HCT116 (cell line): ENCODE measurements at regions not wholly inside any gene's neighbourhood (a gene's known extent, or its start where the extent isn't known, plus 50 kb on each side); places are given as distances from the start of the nearest gene placed in this dataset.

Source experiments
- ATAC-seq: fragments of 200-7000 bp; cut with Tn5 transposase; 2 replicates; pipeline ENCODE4 v1.9.1; 2020; ENCODE audit warnings: mild to moderate bottlenecking, moderate library complexity
- BruUV-seq: library from RNA; stranded (reverse); fragments of 400-500 nt; replicated peaks from 2 replicates; lab custom pipeline; 2021; lab: Mats Ljungman, UMichigan
- CTCF ChIA-PET: fragments of 300-600 bp; sonication (Branson Sonifier 250); formaldehyde crosslinking; loops from one replicate; lab custom pipeline; 2021; ENCODE audit warnings: antibody characterized with exemption; lab: Charles Lee
- POLR2A ChIA-PET: fragments of 300-600, 350-600 bp; sonication (Branson Sonifier 250); formaldehyde crosslinking; loops from one replicate; lab custom pipeline; 2021; ENCODE audit warnings: antibody characterized with exemption; lab: Charles Lee
- RAD21 ChIA-PET, 2 experiments: fragments of 300-600 bp; sonication (Branson Sonifier 250); formaldehyde crosslinking; loops; one replicate each; lab custom pipeline; 2023; ENCODE audit warnings: low total read pairs in 2 of 2; ENCODE audit not compliant: uncharacterized antibody in 2 of 2, unreplicated experiment in 2 of 2, low non-redundant PET in 1 of 2; lab: Charles Lee
- DNase-seq: peaks from one replicate; pipeline ENCODE4 v3.0.0-alpha.2; 2010; ENCODE audit warnings: low read depth, low spot score
- H2AFZ ChIP-seq: fragments of 200-600 bp; shearing (Covaris generic), sonication (generic); 2 replicates; pipeline ENCODE4 v1.6.1; 2017; ENCODE audit warnings: low read depth, mixed run types, mixed read lengths, antibody characterized with exemption, low read length; ENCODE audit not compliant: poor library complexity, severe bottlenecking
- H3K27ac ChIP-seq: 2 replicates; pipeline ENCODE4 v1.5.1; 2012; ENCODE audit warnings: low read depth, low read length
- H3K27me3 ChIP-seq: fragments of 200-600 bp; sonication (generic); 2 replicates; pipeline ENCODE4 v1.6.1; 2016; ENCODE audit warnings: mixed run types, low read length, mixed read lengths; ENCODE audit not compliant: insufficient read depth
- H3K36me3 ChIP-seq, 2 experiments: fragments of 200-500 bp in 1 of 2; fragments of 200-600 bp in 1 of 2; sonication (Bioruptor generic) in 1 of 2; sonication (generic) in 1 of 2; 2 replicates each; pipeline versions ENCODE4 v1.5.1 to v1.6.1; 2014 to 2016; ENCODE audit warnings: low read length in 2 of 2, inconsistent platforms in 1 of 2, mixed read lengths in 1 of 2, mixed run types in 1 of 2; ENCODE audit not compliant: insufficient read depth in 2 of 2, control insufficient read depth in 1 of 2
- H3K4me1 ChIP-seq, 2 experiments: fragments of 200-600 bp in 1 of 2; sonication (generic) in 1 of 2; 2 replicates each; pipeline versions ENCODE4 v1.5.1 to v1.6.1; 2012 to 2017; ENCODE audit warnings: low read length in 2 of 2, inconsistent platforms in 1 of 2, mild to moderate bottlenecking in 1 of 2, mixed read lengths in 1 of 2, mixed run types in 1 of 2, moderate library complexity in 1 of 2; ENCODE audit not compliant: insufficient read depth in 2 of 2, control insufficient read depth in 1 of 2
- H3K4me2 ChIP-seq: fragments of 200-600 bp; sonication (generic); 2 replicates; pipeline ENCODE4 v1.6.1; 2017; ENCODE audit warnings: mixed run types, low read length, mixed read lengths
- H3K4me3 ChIP-seq, 2 experiments: fragments of 200-600 bp in 1 of 2; sonication (generic) in 1 of 2; replicated peaks in 1 of 2; 2 replicates each; pipeline ENCODE4 v1.5.1; 2011 to 2016; ENCODE audit warnings: low read length in 2 of 2, control low read depth in 1 of 2, low read depth in 1 of 2, mild to moderate bottlenecking in 1 of 2, mixed read lengths in 1 of 2, mixed run types in 1 of 2
- H3K79me2 ChIP-seq: fragments of 200-600 bp; sonication (generic); 2 replicates; pipeline ENCODE4 v1.6.1; 2017; ENCODE audit warnings: mild to moderate bottlenecking, mixed run types, low read length, moderate library complexity, mixed read lengths; ENCODE audit not compliant: insufficient read depth
- H3K9ac ChIP-seq: fragments of 200-600 bp; sonication (generic); 2 replicates; pipeline ENCODE4 v1.6.1; 2016; ENCODE audit warnings: low read length, mixed read lengths
- H3K9me2 ChIP-seq: fragments of 200-600 bp; sonication (generic), shearing (Covaris generic); 2 replicates; pipeline ENCODE4 v1.6.1; 2017; ENCODE audit warnings: mixed run types, mild to moderate bottlenecking, moderate library complexity; ENCODE audit not compliant: insufficient read depth
- H3K9me3 ChIP-seq, 2 experiments: fragments of 200-500 bp in 1 of 2; fragments of 200-600 bp in 1 of 2; sonication (Bioruptor generic) in 1 of 2; sonication (generic) in 1 of 2; 2 replicates each; pipeline ENCODE4 v1.6.1; 2014 to 2017; ENCODE audit warnings: low read length in 2 of 2, mixed read lengths in 2 of 2, inconsistent platforms in 1 of 2, low read depth in 1 of 2, mild to moderate bottlenecking in 1 of 2, mixed run types in 1 of 2, moderate library complexity in 1 of 2; ENCODE audit not compliant: control insufficient read depth in 1 of 2, insufficient read depth in 1 of 2
- H4K20me1 ChIP-seq: fragments of 200-600 bp; sonication (generic), shearing (Covaris generic); 2 replicates; pipeline ENCODE4 v1.6.1; 2017; ENCODE audit warnings: mixed run types, mild to moderate bottlenecking, moderate library complexity; ENCODE audit not compliant: insufficient read depth
- ATF3 ChIP-seq: IDR thresholded peaks from 2 replicates; pipeline ENCODE4 v1.6.1; 2012
- CEBPB ChIP-seq: IDR thresholded peaks from 2 replicates; pipeline ENCODE4 v1.6.1; 2012; ENCODE audit warnings: low read depth
- ELF1 ChIP-seq: IDR thresholded peaks from 2 replicates; pipeline ENCODE4 v1.6.1; 2012; ENCODE audit warnings: low read depth, borderline replicate concordance
- EZH2 ChIP-seq: fragments of 200-600 bp; sonication (generic); IDR thresholded peaks from 2 replicates; pipeline ENCODE4 v1.6.1; 2017; ENCODE audit warnings: antibody characterized with exemption, mixed run types
- EZH2phosphoT487 ChIP-seq: fragments of 200-600 bp; IDR thresholded peaks from 2 replicates; pipeline ENCODE4 v1.6.1; 2018; ENCODE audit warnings: antibody characterized with exemption, borderline replicate concordance
- FOSL1 ChIP-seq: IDR thresholded peaks from 2 replicates; pipeline ENCODE4 v1.6.1; 2012; ENCODE audit warnings: low read depth
- JUND ChIP-seq: IDR thresholded peaks from 2 replicates; pipeline ENCODE4 v1.6.1; 2012
- MAX ChIP-seq: IDR thresholded peaks from 2 replicates; pipeline ENCODE4 v1.6.1; 2012
- POLR2A ChIP-seq: IDR thresholded peaks from 2 replicates; pipeline ENCODE4 v1.7.0; 2011; ENCODE audit warnings: borderline replicate concordance; ENCODE audit not compliant: insufficient read depth, insufficient read length; ENCODE audit errors: extremely low read depth
- RAD21 ChIP-seq: IDR thresholded peaks from 2 replicates; pipeline ENCODE4 v1.6.1; 2012; ENCODE audit warnings: low read depth, mild to moderate bottlenecking
- SP1 ChIP-seq: IDR thresholded peaks from 2 replicates; pipeline ENCODE4 v1.6.1; 2012; ENCODE audit warnings: low read depth
- ZNF274 ChIP-seq: fragments of 200-500 bp; sonication (Bioruptor generic); IDR thresholded peaks from 2 replicates; pipeline ENCODE4 v1.6.1; 2014; ENCODE audit warnings: mild to moderate bottlenecking, low read depth, low read length, inconsistent platforms
- intact Hi-C: fragments of 100-400 bp; cut with micrococcal nuclease; formaldehyde crosslinking; loops from 2 replicates; pipeline ENCODE4 v1.10.0; 2022
- TF ChIP-seq, protein P1 (sequence below): IDR thresholded peaks from 2 replicates; pipeline ENCODE4 v1.6.1; 2012; ENCODE audit warnings: low read depth

DNA sequence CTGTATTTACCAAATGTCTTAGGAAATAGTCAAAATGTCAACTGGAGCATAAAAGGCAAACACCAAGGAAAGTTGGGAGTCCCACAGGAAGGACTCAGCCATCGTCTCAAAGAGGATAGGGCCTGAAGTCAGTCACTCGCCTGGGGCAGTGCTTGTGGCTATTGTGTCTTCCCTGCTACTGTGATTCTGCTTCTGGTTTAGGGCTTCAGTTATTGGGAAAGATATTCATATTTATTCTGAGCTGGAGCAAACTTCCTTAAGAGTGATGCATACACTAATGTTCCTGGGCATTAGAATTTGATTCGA is 118.1 kb downstream of the EDEM1 start:
- H3K9ac ChIP-seq, result no peak overlapping the region
- ChIA-PET CTCF (no interaction called here), POLR2A (no interaction called here), RAD21 (no interaction called here)
- intact Hi-C loops, result loop anchor here (1.0 to 10.0 kb wide), 5 partner anchors 262 to 1839 kb away; no protein-coding TSS in a partner anchor
- H3K4me3 ChIP-seq, result no peak overlapping the region
- no peak overlapping the region for H2AFZ ChIP-seq
- H3K36me3 ChIP-seq, result no peaks in the 10 kb centered on the region
- H3K4me2 ChIP-seq, result no peak overlapping the region
- H4K20me1 ChIP-seq, result no peaks in the 10 kb centered on the region
- peaks cover 13% of the 10 kb centered on the region; the same call in 1 of the 2 replicates for H3K27me3 ChIP-seq
- no peaks in the 10 kb centered on the region for H3K4me1 ChIP-seq
- DNase-seq (no peak), ATAC-seq (peak; percentile 51)
- H3K9me3 ChIP-seq, result no peaks in the 10 kb centered on the region
- H3K27ac ChIP-seq, result no peak overlapping the region
- no peaks in the 10 kb centered on the region for H3K79me2 ChIP-seq
- TF ChIP-seq SP1 (no peak), ATF3 (no peak), POLR2A (no peak), RAD21 (no peak), ELF1 (no peak)
- TF ChIP-seq, protein P1, sequence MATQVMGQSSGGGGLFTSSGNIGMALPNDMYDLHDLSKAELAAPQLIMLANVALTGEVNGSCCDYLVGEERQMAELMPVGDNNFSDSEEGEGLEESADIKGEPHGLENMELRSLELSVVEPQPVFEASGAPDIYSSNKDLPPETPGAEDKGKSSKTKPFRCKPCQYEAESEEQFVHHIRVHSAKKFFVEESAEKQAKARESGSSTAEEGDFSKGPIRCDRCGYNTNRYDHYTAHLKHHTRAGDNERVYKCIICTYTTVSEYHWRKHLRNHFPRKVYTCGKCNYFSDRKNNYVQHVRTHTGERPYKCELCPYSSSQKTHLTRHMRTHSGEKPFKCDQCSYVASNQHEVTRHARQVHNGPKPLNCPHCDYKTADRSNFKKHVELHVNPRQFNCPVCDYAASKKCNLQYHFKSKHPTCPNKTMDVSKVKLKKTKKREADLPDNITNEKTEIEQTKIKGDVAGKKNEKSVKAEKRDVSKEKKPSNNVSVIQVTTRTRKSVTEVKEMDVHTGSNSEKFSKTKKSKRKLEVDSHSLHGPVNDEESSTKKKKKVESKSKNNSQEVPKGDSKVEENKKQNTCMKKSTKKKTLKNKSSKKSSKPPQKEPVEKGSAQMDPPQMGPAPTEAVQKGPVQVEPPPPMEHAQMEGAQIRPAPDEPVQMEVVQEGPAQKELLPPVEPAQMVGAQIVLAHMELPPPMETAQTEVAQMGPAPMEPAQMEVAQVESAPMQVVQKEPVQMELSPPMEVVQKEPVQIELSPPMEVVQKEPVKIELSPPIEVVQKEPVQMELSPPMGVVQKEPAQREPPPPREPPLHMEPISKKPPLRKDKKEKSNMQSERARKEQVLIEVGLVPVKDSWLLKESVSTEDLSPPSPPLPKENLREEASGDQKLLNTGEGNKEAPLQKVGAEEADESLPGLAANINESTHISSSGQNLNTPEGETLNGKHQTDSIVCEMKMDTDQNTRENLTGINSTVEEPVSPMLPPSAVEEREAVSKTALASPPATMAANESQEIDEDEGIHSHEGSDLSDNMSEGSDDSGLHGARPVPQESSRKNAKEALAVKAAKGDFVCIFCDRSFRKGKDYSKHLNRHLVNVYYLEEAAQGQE, result no peak
- H3K9me2 ChIP-seq, result no peaks in the 10 kb centered on the region
- no TSS peak for BruUV-seq

DNA sequence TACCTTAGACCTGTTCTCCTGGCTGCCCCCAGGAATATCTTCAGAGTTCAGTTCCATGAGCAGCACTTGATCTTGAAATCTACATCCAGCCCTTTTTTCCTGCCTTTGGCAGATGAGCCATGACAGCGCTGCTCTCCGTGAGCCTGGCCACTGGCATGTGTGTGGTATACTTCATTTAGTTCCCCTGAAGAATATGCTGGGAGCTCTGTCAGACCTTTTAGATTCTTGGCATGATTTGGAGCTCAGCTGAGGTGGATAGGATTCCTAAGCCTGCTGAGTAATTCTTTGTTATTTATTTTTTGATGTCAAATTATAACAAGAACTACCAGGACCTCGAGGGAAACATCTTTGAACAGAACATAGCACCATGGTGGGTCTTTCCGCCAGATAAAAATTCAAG is 121.7 kb downstream of the EDEM1 start:
- Histone ChIP-seq H3K79me2 (no peaks in the 10 kb centered on the region), H3K4me1 (no peaks in the 10 kb centered on the region), H3K27ac (no peak overlapping the region), H3K36me3 (no peaks in the 10 kb centered on the region), H3K9ac (no peak overlapping the region), H3K9me2 (no peaks in the 10 kb centered on the region), H3K9me3 (no peaks in the 10 kb centered on the region), H4K20me1 (no peaks in the 10 kb centered on the region), H3K27me3 (0 out of 2 replicates have a peak, but pooled peaks cover 6% of the 10 kb centered on the region), H3K4me3 (no peak overlapping the region), H2AFZ (no peak overlapping the region), H3K4me2 (no peak overlapping the region)
- CTCF ChIA-PET, result no interaction called here
- POLR2A ChIA-PET, result no interaction called here
- ATAC-seq, result no peak
- no peak for DNase-seq
- intact Hi-C loops, result loop anchor here (5.0 to 10.0 kb wide), 3 partner anchors 258 to 1836 kb away; no protein-coding TSS in a partner anchor
- RAD21 ChIA-PET, result no interaction called here
- no TSS peak for BruUV-seq
- no peak for TF ChIP-seq ELF1
- no peak for TF ChIP-seq MAX
- TF ChIP-seq EZH2phosphoT487, result no peak
- no peak for TF ChIP-seq RAD21
- TF ChIP-seq, protein P1, result no peak
- no peak for TF ChIP-seq ZNF274
- TF ChIP-seq CEBPB, result no peak
- TF ChIP-seq ATF3, result no peak
- TF ChIP-seq FOSL1, result no peak
- TF ChIP-seq SP1, result no peak
- TF ChIP-seq JUND, result no peak
- no peak for TF ChIP-seq EZH2
